Neural progenitor cell (in vitro differentiated cells): ENCODE measurements at regions not wholly inside any gene's neighbourhood (a gene's known extent, or its start where the extent isn't known, plus 50 kb on each side); places are given as distances from the start of the nearest gene placed in this dataset.
A peak's percentile ranks its signal among the peaks of the same experiment; 100 is the strongest.

Experiments
- DNase-seq: peaks from one replicate; pipeline ENCODE4 v3.0.0-alpha.2; 2016; ENCODE audit warnings: low spot score
- H2AFZ ChIP-seq: fragments of 200-600 bp; sonication (generic); replicated peaks from 2 replicates; pipeline ENCODE4 v1.6.1; 2016; ENCODE audit warnings: antibody characterized with exemption
- H3F3A ChIP-seq: fragments of 200-600 bp; sonication (generic); 2 replicates; pipeline ENCODE4 v1.6.1; 2016; ENCODE audit warnings: antibody characterized with exemption, low read depth
- H3K27ac ChIP-seq: fragments of 200-600 bp; sonication (generic); 2 replicates; pipeline ENCODE4 v1.5.1; 2016; ENCODE audit warnings: mild to moderate bottlenecking
- H3K27me3 ChIP-seq: fragments of 200-600 bp; sonication (generic); 2 replicates; pipeline ENCODE4 v1.6.1; 2016; ENCODE audit warnings: mild to moderate bottlenecking, moderate library complexity
- H3K36me3 ChIP-seq: fragments of 200-600 bp; sonication (generic); 2 replicates; pipeline ENCODE4 v1.5.1; 2016
- H3K4me1 ChIP-seq: fragments of 200-600 bp; sonication (generic); 2 replicates; pipeline ENCODE4 v1.6.1; 2016; ENCODE audit warnings: mixed run types
- H3K4me2 ChIP-seq: fragments of 200-600 bp; sonication (generic); 2 replicates; pipeline ENCODE4 v1.6.1; 2016
- H3K4me3 ChIP-seq: fragments of 200-600 bp; sonication (generic); 2 replicates; pipeline ENCODE4 v1.5.1; 2016
- H3K79me2 ChIP-seq: fragments of 200-600 bp; sonication (generic); 2 replicates; pipeline ENCODE4 v1.6.1; 2016; ENCODE audit warnings: low read depth
- H3K9ac ChIP-seq: fragments of 200-600 bp; sonication (generic); 2 replicates; pipeline ENCODE4 v1.6.1; 2016
- H3K9me3 ChIP-seq: fragments of 200-600 bp; sonication (generic); 2 replicates; pipeline ENCODE4 v1.5.1; 2016; ENCODE audit warnings: low read depth
- H4K20me1 ChIP-seq: fragments of 200-600 bp; sonication (generic); 2 replicates; pipeline ENCODE4 v1.6.1; 2016; ENCODE audit warnings: low read depth
- H3K27ac Mint-ChIP-seq: 3 replicates; pipeline ENCODE4 v1.8.0; 2021; ENCODE audit warnings: mixed read lengths
- H3K27me3 Mint-ChIP-seq: 2 replicates; pipeline ENCODE4 v1.8.0; 2022; ENCODE audit warnings: low read depth, mild to moderate bottlenecking, inconsistent platforms, moderate library complexity, mixed read lengths; ENCODE audit not compliant: insufficient read depth
- H3K36me3 Mint-ChIP-seq: 3 replicates; pipeline ENCODE4 v1.8.0; 2021; ENCODE audit warnings: mixed read lengths
- H3K4me1 Mint-ChIP-seq: 3 replicates; pipeline ENCODE4 v1.8.0; 2021; ENCODE audit warnings: mixed read lengths
- H3K4me3 Mint-ChIP-seq: 3 replicates; pipeline ENCODE4 v1.8.0; 2021; ENCODE audit warnings: mild to moderate bottlenecking, moderate library complexity, mixed read lengths
- H3K9me3 Mint-ChIP-seq: 3 replicates; pipeline ENCODE4 v1.8.0; 2020; ENCODE audit warnings: mixed read lengths
- EZH2 ChIP-seq: fragments of 200-600 bp; sonication (generic); IDR thresholded peaks from 2 replicates; pipeline ENCODE4 v1.6.1; 2017; ENCODE audit warnings: antibody characterized with exemption, mild to moderate bottlenecking, moderate library complexity
- EZH2phosphoT487 ChIP-seq: fragments of 200-600 bp; sonication (generic); IDR thresholded peaks from 2 replicates; pipeline ENCODE4 v1.6.1; 2017; ENCODE audit warnings: antibody characterized with exemption
- TF ChIP-seq, protein P1 (sequence below): fragments of 200-600 bp; sonication (generic); IDR thresholded peaks from 2 replicates; pipeline ENCODE4 v1.5.1; 2017; ENCODE audit warnings: antibody characterized with exemption, mild to moderate bottlenecking

GRCh38 chr13:99659866-99660554 lies 158.7 kb downstream of the TM9SF2 start:
- no peaks in the 10 kb centered on the region for H4K20me1 ChIP-seq
- H3K27ac ChIP-seq: peak overlapping the region; percentile 91
- H3K4me2 ChIP-seq: peak overlapping the region; percentile 81
- Mint-ChIP-seq H3K27me3 (peaks cover 4% of the 10 kb centered on the region), H3K27ac (peak overlapping the region; percentile 90), H3K4me3 (peak overlapping the region; percentile 88), H3K9me3 (no peaks in the 10 kb centered on the region), H3K36me3 (no peaks in the 10 kb centered on the region), H3K4me1 (peaks cover 80% of the 10 kb centered on the region)
- H3K9ac ChIP-seq: no peak overlapping the region
- no peak overlapping the region for H2AFZ ChIP-seq
- no peaks in the 10 kb centered on the region for H3K36me3 ChIP-seq
- H3F3A ChIP-seq: peaks cover 89% of the 10 kb centered on the region
- peak overlapping the region; percentile 47 for H3K4me3 ChIP-seq
- TF ChIP-seq, protein P1, sequence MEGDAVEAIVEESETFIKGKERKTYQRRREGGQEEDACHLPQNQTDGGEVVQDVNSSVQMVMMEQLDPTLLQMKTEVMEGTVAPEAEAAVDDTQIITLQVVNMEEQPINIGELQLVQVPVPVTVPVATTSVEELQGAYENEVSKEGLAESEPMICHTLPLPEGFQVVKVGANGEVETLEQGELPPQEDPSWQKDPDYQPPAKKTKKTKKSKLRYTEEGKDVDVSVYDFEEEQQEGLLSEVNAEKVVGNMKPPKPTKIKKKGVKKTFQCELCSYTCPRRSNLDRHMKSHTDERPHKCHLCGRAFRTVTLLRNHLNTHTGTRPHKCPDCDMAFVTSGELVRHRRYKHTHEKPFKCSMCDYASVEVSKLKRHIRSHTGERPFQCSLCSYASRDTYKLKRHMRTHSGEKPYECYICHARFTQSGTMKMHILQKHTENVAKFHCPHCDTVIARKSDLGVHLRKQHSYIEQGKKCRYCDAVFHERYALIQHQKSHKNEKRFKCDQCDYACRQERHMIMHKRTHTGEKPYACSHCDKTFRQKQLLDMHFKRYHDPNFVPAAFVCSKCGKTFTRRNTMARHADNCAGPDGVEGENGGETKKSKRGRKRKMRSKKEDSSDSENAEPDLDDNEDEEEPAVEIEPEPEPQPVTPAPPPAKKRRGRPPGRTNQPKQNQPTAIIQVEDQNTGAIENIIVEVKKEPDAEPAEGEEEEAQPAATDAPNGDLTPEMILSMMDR: no peak
- TF ChIP-seq EZH2phosphoT487 (no peak), EZH2 (no peak)
- no peaks in the 10 kb centered on the region for H3K9me3 ChIP-seq
- DNase-seq: peak; percentile 39
- peaks cover 86% of the 10 kb centered on the region for H3K4me1 ChIP-seq
- peaks cover 76% of the 10 kb centered on the region for H3K79me2 ChIP-seq
- H3K27me3 ChIP-seq: no peaks in the 10 kb centered on the region

DNA sequence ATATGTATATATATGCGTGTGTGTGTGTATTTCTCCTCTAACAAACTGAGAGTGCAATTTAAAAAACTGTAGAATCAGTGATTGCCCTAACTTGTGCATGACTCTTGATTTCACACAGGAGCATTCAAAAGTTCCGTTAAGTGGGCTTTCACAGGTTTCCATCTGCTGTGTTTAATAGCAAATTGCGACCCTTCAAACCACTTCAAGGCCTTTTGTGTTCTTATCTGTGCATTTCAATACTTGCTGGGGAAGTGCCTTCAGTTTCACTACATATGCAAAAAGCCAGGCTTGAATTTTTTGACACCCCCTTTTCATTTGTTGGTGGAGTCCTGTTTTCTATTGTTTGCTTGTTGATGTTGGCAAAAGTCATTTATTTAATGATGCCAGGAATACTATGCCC lies 158.0 kb downstream of the TM9SF2 start:
- no peaks in the 10 kb centered on the region for H3K36me3 Mint-ChIP-seq
- Histone ChIP-seq H3K9ac (no peak overlapping the region), H4K20me1 (no peaks in the 10 kb centered on the region), H3K36me3 (no peaks in the 10 kb centered on the region), H3K79me2 (peaks cover 68% of the 10 kb centered on the region), H3K4me1 (peaks cover 78% of the 10 kb centered on the region), H2AFZ (no peak overlapping the region), H3K27me3 (no peaks in the 10 kb centered on the region), H3K4me3 (peak overlapping the region; percentile 47), H3K4me2 (peak overlapping the region; percentile 81), H3K9me3 (no peaks in the 10 kb centered on the region), H3K27ac (peak overlapping the region; percentile 91), H3F3A (peaks cover 83% of the 10 kb centered on the region)
- H3K4me1 Mint-ChIP-seq: peaks cover 74% of the 10 kb centered on the region
- peak overlapping the region; percentile 90 for H3K27ac Mint-ChIP-seq
- peak overlapping the region; percentile 88 for H3K4me3 Mint-ChIP-seq
- peaks cover 4% of the 10 kb centered on the region for H3K27me3 Mint-ChIP-seq
- peak; percentile 21 for DNase-seq
- no peaks in the 10 kb centered on the region for H3K9me3 Mint-ChIP-seq
- no peak for TF ChIP-seq EZH2phosphoT487

- Histone ChIP-seq H2AFZ (no peak overlapping the region), H3K9me3 (no peaks in the 10 kb centered on the region), H3K9ac (no peak overlapping the region), H3K4me2 (peak overlapping the region; percentile 81), H3K27me3 (no peaks in the 10 kb centered on the region), H3K79me2 (peaks cover 60% of the 10 kb centered on the region), H3K36me3 (no peaks in the 10 kb centered on the region), H3K27ac (peak overlapping the region; percentile 91), H3F3A (peaks cover 75% of the 10 kb centered on the region), H3K4me3 (peak overlapping the region; percentile 47), H3K4me1 (peaks cover 70% of the 10 kb centered on the region), H4K20me1 (no peaks in the 10 kb centered on the region)
- Mint-ChIP-seq H3K4me1 (peaks cover 68% of the 10 kb centered on the region), H3K27me3 (peaks cover 2% of the 10 kb centered on the region), H3K36me3 (no peaks in the 10 kb centered on the region), H3K27ac (peak overlapping the region; percentile 90), H3K9me3 (no peaks in the 10 kb centered on the region), H3K4me3 (peak overlapping the region; percentile 88)
- DNase-seq: peak; percentile 83
- no peak for TF ChIP-seq EZH2phosphoT487
- TF ChIP-seq, protein P1: peak; percentile 76
Observed at GRCh38 chr13:99658261-99658991, 157.2 kb downstream of the TM9SF2 start.
